BE2C (cell line): ENCODE measurements at regions not wholly inside any gene's neighbourhood (a gene's known extent, or its start where the extent isn't known, plus 50 kb on each side); places are given as distances from the start of the nearest gene placed in this dataset.

Source experiments
- DNase-seq: peaks from one replicate; pipeline ENCODE4 v3.0.0-alpha.2; 2020
- H3K27me3 ChIP-seq: fragments of 250-450 bp; sonication (Bioruptor Pico); 2 replicates; pipeline ENCODE4 v1.5.1; 2020; ENCODE audit warnings: mild to moderate bottlenecking
- H3K36me3 ChIP-seq: fragments of 250-450 bp; sonication (Bioruptor Pico); 2 replicates; pipeline ENCODE4 v1.5.1; 2020; ENCODE audit warnings: mild to moderate bottlenecking
- H3K4me1 ChIP-seq: fragments of 250-450 bp; sonication (Bioruptor Pico); 2 replicates; pipeline ENCODE4 v1.5.1; 2020
- H3K4me3 ChIP-seq: 2 replicates; pipeline ENCODE4 v1.5.1; 2011; ENCODE audit warnings: low read depth, low read length
- H3K9me3 ChIP-seq: fragments of 250-450 bp; sonication (Bioruptor Pico); 2 replicates; pipeline ENCODE4 v1.5.1; 2020
- CTCF ChIP-seq: IDR thresholded peaks from 2 replicates; pipeline ENCODE4 v1.5.1; 2012; ENCODE audit warnings: mild to moderate bottlenecking, low read depth, low read length

DNA sequence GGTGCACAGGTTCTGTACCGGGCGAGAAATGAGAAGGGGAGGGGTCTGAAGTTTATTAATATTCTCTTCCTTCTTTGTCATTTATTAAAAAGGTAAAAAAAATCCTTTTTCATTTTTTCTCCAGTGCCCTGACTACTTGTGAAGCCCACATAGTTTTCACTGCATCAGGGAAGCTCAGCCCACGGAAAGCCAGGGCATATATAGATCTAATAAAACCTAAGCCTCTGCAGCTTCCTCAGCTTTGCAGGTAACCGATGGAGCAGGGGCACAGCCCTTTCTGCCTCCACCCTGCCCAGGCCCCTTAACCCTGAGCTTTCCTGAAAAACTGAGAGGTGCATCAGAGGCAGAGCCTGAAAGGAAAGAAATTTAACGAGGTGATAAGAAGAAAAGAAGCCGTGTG is 140.1 kb downstream of the NXPE2 start:
- no peaks in the 10 kb centered on the region for H3K9me3 ChIP-seq
- DNase-seq: no peak
- no peak for TF ChIP-seq CTCF
- peaks cover 3% of the 10 kb centered on the region; the same call in 1 of the 2 replicates for H3K4me1 ChIP-seq
- no peaks in the 10 kb centered on the region for H3K27me3 ChIP-seq
- no peaks in the 10 kb centered on the region for H3K36me3 ChIP-seq
- no peak overlapping the region for H3K4me3 ChIP-seq

GRCh38 chr11:114819028-114819427 is 140.7 kb downstream of the NXPE2 start:
- peaks cover 3% of the 10 kb centered on the region; the same call in 1 of the 2 replicates for H3K4me1 ChIP-seq
- H3K27me3 ChIP-seq: no peaks in the 10 kb centered on the region
- no peak for TF ChIP-seq CTCF
- H3K4me3 ChIP-seq: no peak overlapping the region
- no peak for DNase-seq
- no peaks in the 10 kb centered on the region for H3K36me3 ChIP-seq
- H3K9me3 ChIP-seq: no peaks in the 10 kb centered on the region

DNA sequence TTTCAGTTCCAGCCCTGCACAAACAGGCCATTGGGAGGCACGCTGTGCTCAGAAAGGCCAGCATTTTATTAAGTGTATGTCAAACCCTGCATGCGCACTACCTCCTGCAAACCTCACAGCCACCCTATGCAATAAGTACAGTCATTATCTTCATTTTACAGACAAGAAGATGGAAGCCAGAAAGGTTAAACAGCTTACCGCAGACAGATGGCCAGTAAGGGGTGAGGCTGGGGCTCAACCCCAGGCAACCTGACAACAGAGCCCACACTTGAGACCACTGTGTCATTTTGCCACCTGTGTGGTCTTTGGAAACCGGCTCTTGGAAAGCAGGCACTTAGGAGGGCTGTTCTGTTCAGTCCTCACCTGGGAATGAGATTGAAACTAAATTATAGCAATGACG is 142.3 kb downstream of the NXPE2 start:
- H3K4me1 ChIP-seq: peaks cover 3% of the 10 kb centered on the region; the same call in 1 of the 2 replicates
- no peak for DNase-seq
- no peaks in the 10 kb centered on the region for H3K9me3 ChIP-seq
- no peak overlapping the region for H3K4me3 ChIP-seq
- no peak for TF ChIP-seq CTCF
- no peaks in the 10 kb centered on the region for H3K27me3 ChIP-seq
- no peaks in the 10 kb centered on the region for H3K36me3 ChIP-seq

- TF ChIP-seq CTCF: no peak
- H3K4me3 ChIP-seq: no peak overlapping the region
- no peaks in the 10 kb centered on the region for H3K27me3 ChIP-seq
- no peaks in the 10 kb centered on the region for H3K36me3 ChIP-seq
- peak; percentile 49 for DNase-seq
- H3K4me1 ChIP-seq: peaks cover 3% of the 10 kb centered on the region; the same call in 1 of the 2 replicates
- no peaks in the 10 kb centered on the region for H3K9me3 ChIP-seq
Observed at GRCh38 chr11:114821621-114822412, 143.5 kb downstream of the NXPE2 start.

DNA sequence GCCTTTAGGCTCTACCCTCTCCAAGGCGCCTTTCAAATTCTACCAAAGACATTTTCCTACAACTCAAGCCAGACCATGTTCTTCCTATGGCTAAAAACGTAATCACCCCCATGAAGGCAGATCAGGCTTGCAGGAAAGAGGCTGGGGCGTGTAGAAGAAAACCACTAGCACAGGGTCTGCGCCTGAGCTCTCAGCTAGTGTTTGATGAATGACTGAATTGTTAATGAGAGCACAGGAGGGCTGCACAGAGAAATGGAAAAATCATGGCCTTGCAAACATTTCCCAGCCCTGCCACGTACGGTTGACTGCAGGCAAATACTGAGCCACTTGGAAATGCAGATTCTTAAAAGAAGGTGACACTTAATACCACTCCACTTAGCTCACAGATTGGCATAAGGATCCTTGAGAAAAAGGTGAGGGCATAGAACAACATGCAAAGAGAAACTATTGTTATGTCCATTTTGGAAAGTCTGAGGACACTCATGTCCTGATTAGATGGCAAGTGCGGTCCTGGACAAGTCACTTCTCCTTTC is 148.6 kb downstream of the NXPE2 start:
- H3K4me1 ChIP-seq: no peaks in the 10 kb centered on the region
- TF ChIP-seq CTCF: no peak
- H3K4me3 ChIP-seq: no peak overlapping the region
- no peaks in the 10 kb centered on the region for H3K9me3 ChIP-seq
- no peaks in the 10 kb centered on the region for H3K36me3 ChIP-seq
- H3K27me3 ChIP-seq: peaks cover 3% of the 10 kb centered on the region
- DNase-seq: no peak

- Histone ChIP-seq H3K4me3 (no peak overlapping the region), H3K4me1 (no peaks in the 10 kb centered on the region), H3K9me3 (no peaks in the 10 kb centered on the region), H3K36me3 (no peaks in the 10 kb centered on the region), H3K27me3 (peaks cover 3% of the 10 kb centered on the region)
- no peak for TF ChIP-seq CTCF
- DNase-seq: no peak
Observed at GRCh38 chr11:114827736-114828135, 149.4 kb downstream of the NXPE2 start.
